OCI-LY3 (cell line): ENCODE measurements at regions not wholly inside any gene's neighbourhood (a gene's known extent, or its start where the extent isn't known, plus 50 kb on each side); places are given as distances from the start of the nearest gene placed in this dataset.

Experiments used
- H2AFZ ChIP-seq: fragments of 200-600, 300-600 bp; shearing (Covaris generic); 2 replicates; pipeline ENCODE4 v1.6.0; 2014; ENCODE audit warnings: antibody characterized with exemption, low read depth, low read length
- H3K27ac ChIP-seq: fragments of 200-600, 300-600 bp; sonication (generic); 2 replicates; pipeline ENCODE4 v1.5.1; 2014; ENCODE audit warnings: mild to moderate bottlenecking, low read length, moderate library complexity, mixed read lengths
- H3K27me3 ChIP-seq: fragments of 200-600, 300-600 bp; sonication (generic); 2 replicates; pipeline ENCODE4 v1.6.1; 2014; ENCODE audit warnings: low read depth, low read length, mixed read lengths
- H3K36me3 ChIP-seq: fragments of 200-600, 300-600 bp; sonication (generic); replicated peaks from 2 replicates; pipeline ENCODE3; 2014; ENCODE audit warnings: low read depth, low read length, mixed read lengths
- H3K4me1 ChIP-seq: fragments of 300-600, 200-600 bp; sonication (generic); 2 replicates; pipeline ENCODE4 v1.6.1; 2014; ENCODE audit warnings: low read length, mixed read lengths
- H3K4me2 ChIP-seq: fragments of 200-600, 300-600 bp; sonication (generic); 2 replicates; pipeline ENCODE4 v1.6.1; 2014; ENCODE audit warnings: low read length, mixed read lengths
- H3K4me3 ChIP-seq: fragments of 300-600, 200-600 bp; sonication (generic); 2 replicates; pipeline ENCODE4 v1.5.1; 2014; ENCODE audit warnings: antibody characterized with exemption, mild to moderate bottlenecking, low read length, moderate library complexity
- H3K79me2 ChIP-seq: fragments of 300-600, 200-600 bp; shearing (Covaris generic); 2 replicates; pipeline ENCODE4 v1.6.1; 2014; ENCODE audit warnings: mild to moderate bottlenecking, low read length, mixed read lengths
- H3K9ac ChIP-seq: fragments of 300-600, 200-600 bp; shearing (Covaris generic); 2 replicates; pipeline ENCODE4 v1.6.0; 2014; ENCODE audit warnings: mild to moderate bottlenecking, low read length, moderate library complexity
- H3K9me3 ChIP-seq: fragments of 200-600, 300-600 bp; shearing (Covaris generic); 2 replicates; pipeline ENCODE4 v1.6.1; 2014; ENCODE audit warnings: low read length, mixed read lengths; ENCODE audit not compliant: insufficient read depth
- H4K20me1 ChIP-seq: fragments of 200-600, 300-600 bp; sonication (generic); 2 replicates; pipeline ENCODE4 v1.6.1; 2016; ENCODE audit warnings: low read length, mixed read lengths; ENCODE audit not compliant: insufficient read depth
- CTCF ChIP-seq: fragments of 200-600, 300-600 bp; sonication (generic); IDR thresholded peaks from 2 replicates; pipeline ENCODE4 v1.5.1; 2014; ENCODE audit warnings: antibody characterized with exemption, low read length, low read depth
- EZH2phosphoT487 ChIP-seq: fragments of 200-600 bp; shearing (Covaris generic); IDR thresholded peaks from 2 replicates; pipeline ENCODE4 v1.6.1; 2018; ENCODE audit warnings: antibody characterized with exemption, mixed run types, low read depth

DNA sequence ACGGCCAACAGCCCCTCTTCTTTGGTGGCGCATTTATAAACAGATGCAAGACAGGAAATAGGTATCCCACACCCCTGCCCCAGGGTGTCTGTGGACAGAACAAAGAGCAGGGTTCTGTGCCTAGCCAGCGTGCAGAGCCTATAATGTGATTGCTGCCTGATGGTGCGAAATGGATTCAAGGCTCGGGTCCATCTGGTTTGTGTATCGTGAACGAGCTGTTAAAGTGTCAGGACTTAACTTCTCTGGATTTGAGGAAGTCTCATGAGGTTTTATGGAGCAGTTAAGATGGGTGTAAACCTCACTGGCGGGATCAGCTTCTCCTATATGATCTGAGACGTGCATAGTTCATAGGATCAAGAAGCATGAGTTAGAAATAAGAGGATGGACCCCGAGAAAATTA is 388.7 kb upstream of the TBX3 start:
- H2AFZ ChIP-seq: no peak overlapping the region
- H3K4me1 ChIP-seq: peaks cover 4% of the 10 kb centered on the region; the same call in 1 of the 2 replicates
- no peak for TF ChIP-seq CTCF
- TF ChIP-seq EZH2phosphoT487: no peak
- no peaks in the 10 kb centered on the region for H3K79me2 ChIP-seq
- no peak overlapping the region for H3K9ac ChIP-seq
- no peak overlapping the region for H3K4me2 ChIP-seq
- no peaks in the 10 kb centered on the region for H3K27me3 ChIP-seq
- no peak overlapping the region for H3K4me3 ChIP-seq
- no peaks in the 10 kb centered on the region for H4K20me1 ChIP-seq
- H3K27ac ChIP-seq: no peak overlapping the region
- no peaks in the 10 kb centered on the region for H3K36me3 ChIP-seq
- H3K9me3 ChIP-seq: no peaks in the 10 kb centered on the region

- H3K27ac ChIP-seq: no peak overlapping the region
- TF ChIP-seq CTCF: no peak
- no peak for TF ChIP-seq EZH2phosphoT487
- no peak overlapping the region for H3K4me2 ChIP-seq
- H3K36me3 ChIP-seq: no peaks in the 10 kb centered on the region
- no peaks in the 10 kb centered on the region for H3K27me3 ChIP-seq
- no peaks in the 10 kb centered on the region for H4K20me1 ChIP-seq
- H3K4me3 ChIP-seq: no peak overlapping the region
- no peak overlapping the region for H2AFZ ChIP-seq
- H3K9me3 ChIP-seq: no peaks in the 10 kb centered on the region
- H3K79me2 ChIP-seq: no peaks in the 10 kb centered on the region
- no peak overlapping the region for H3K9ac ChIP-seq
- H3K4me1 ChIP-seq: peaks cover 4% of the 10 kb centered on the region; the same call in 1 of the 2 replicates
Observed at GRCh38 chr12:115070313-115070712, 386.3 kb upstream of the TBX3 start.

GRCh38 chr12:115064296-115064695 is 380.3 kb upstream of the TBX3 start:
- H3K27ac ChIP-seq: no peak overlapping the region
- H3K9me3 ChIP-seq: no peaks in the 10 kb centered on the region
- H2AFZ ChIP-seq: no peak overlapping the region
- no peak overlapping the region for H3K4me3 ChIP-seq
- no peaks in the 10 kb centered on the region for H3K27me3 ChIP-seq
- H3K79me2 ChIP-seq: no peaks in the 10 kb centered on the region
- H3K9ac ChIP-seq: no peak overlapping the region
- H4K20me1 ChIP-seq: no peaks in the 10 kb centered on the region
- no peak overlapping the region for H3K4me2 ChIP-seq
- TF ChIP-seq CTCF: no peak
- no peak for TF ChIP-seq EZH2phosphoT487
- no peaks in the 10 kb centered on the region for H3K4me1 ChIP-seq
- H3K36me3 ChIP-seq: no peaks in the 10 kb centered on the region

DNA sequence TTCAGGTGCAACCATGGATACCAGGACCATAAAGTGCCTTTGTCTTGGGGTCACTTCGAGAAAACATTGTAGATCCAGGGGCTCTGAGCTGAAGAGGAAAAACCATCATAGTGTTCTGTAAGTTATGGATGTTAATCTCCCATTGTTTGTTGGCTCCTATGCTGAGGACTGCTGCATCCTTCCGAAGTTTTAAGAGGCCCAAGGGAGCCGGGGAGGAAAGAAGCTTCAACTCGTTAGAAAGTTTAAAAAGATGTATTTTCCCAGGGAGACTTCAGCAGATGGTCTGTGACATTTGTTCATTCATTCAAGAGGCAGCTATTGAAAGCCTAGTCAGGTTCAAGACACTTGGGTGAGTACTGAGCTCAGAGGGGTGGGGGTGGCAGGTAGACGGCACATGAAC is 378.8 kb upstream of the TBX3 start:
- Histone ChIP-seq H3K4me3 (no peak overlapping the region), H3K4me2 (no peak overlapping the region), H2AFZ (no peak overlapping the region), H3K9me3 (no peaks in the 10 kb centered on the region), H3K36me3 (no peaks in the 10 kb centered on the region), H3K27ac (no peak overlapping the region), H3K79me2 (no peaks in the 10 kb centered on the region), H3K9ac (no peak overlapping the region), H3K27me3 (no peaks in the 10 kb centered on the region), H4K20me1 (no peaks in the 10 kb centered on the region), H3K4me1 (peaks cover 6% of the 10 kb centered on the region; the same call in 1 of the 2 replicates)
- TF ChIP-seq CTCF: no peak
